ENCODE measurements at regions not wholly inside any gene's neighbourhood (a gene's known extent, or its start where the extent isn't known, plus 50 kb on each side); places are given as distances from the start of the nearest gene placed in this dataset.

DNA sequence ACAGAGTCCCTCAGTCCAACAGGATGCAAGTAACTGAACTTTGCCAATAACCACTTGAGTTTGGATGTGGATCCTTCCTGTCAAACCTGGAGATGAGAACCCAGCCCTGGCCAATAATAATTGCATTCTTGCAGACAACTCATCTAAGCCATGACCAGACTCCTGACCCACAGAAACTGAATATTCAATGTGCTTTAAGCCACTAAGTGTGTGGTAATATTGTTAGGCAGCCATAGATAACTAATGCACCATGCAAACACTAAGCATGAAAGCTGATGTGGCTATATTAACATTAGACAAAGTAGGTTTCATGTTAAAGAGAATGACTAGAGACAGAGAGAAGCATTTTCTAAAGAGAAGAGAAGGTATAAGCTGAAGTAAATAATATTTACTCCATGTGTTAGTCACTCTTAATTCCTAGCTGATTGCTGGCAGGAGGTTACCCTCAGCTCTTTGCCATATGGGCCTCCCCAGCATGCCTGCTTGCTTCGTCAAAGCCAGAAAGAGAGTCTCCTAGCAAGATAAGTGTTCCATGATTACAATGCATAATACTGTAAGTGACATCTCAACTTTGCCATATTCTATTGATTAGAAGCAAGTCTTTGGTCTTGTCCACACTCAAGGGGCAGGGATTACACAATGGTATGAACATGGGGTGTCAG lies 276.4 kb upstream of the PLXNA2 start:
- H4K20me1 ChIP-seq (ENCODE audit: insufficient read depth, low read length) = no peaks in the 10 kb centered on the region
- Mint-ChIP-seq H3K27me3 (ENCODE audit: low read depth in 3 of 3) (peaks cover 0 to 4% (median 3%) of the 10 kb centered on the region in 3 donors), H3K9me3 (peaks cover 0 to 16% (median 8%) of the 10 kb centered on the region in 7 donors), H3K4me1 (no peaks in the 10 kb centered on the region), H3K27ac (no peak overlapping the region), H3K4me3 (no peak overlapping the region), H3K36me3 (no peaks in the 10 kb centered on the region)
- H3K27ac ChIP-seq (ENCODE audit: low read depth in 1 of 2, low read length in 2 of 2) = no peak overlapping the region
- no CpG with 5 or more reads among the region's 1 CpG for WGBS (ENCODE audit: insufficient coverage)
- intact Hi-C loops (cut with micrococcal nuclease) = no loop called here
- no peak overlapping the region for H3K9ac ChIP-seq (ENCODE audit: insufficient read depth, low read length, poor library complexity, severe bottlenecking)
- H3K79me2 ChIP-seq (ENCODE audit: insufficient read depth, low read length) = no peaks in the 10 kb centered on the region
- TF ChIP-seq CTCF (IDR thresholded peaks at IDR 0.05) = no peak
- no peak for DNase-seq
- H3K9me3 ChIP-seq (replicated peaks in 1 of 2; ENCODE audit: control insufficient read depth in 1 of 2, insufficient read depth in 1 of 2, low read length in 2 of 2) = peaks cover 0 to 6% of the 10 kb centered on the region in 2 donors
- H3K4me3 ChIP-seq (replicated peaks in 1 of 3; ENCODE audit: low read depth in 2 of 3, low read length in 3 of 3) = no peak overlapping the region
- no peak overlapping the region for H3K4me2 ChIP-seq (replicated peaks; ENCODE audit: extremely low read depth, low read length, poor library complexity, severe bottlenecking)
- H2AFZ ChIP-seq (ENCODE audit: insufficient read depth, low read depth, low read length, poor library complexity, severe bottlenecking) = no peak overlapping the region
- peaks cover 0 to 2% of the 10 kb centered on the region in 2 donors for H3K27me3 ChIP-seq (ENCODE audit: control insufficient read depth in 2 of 2, insufficient read depth in 2 of 2, low read length in 2 of 2)
- no peaks in the 10 kb centered on the region for H3K36me3 ChIP-seq (replicated peaks in 1 of 2; ENCODE audit: control insufficient read depth in 1 of 2, insufficient read depth in 2 of 2, low read length in 2 of 2)
- H3K4me1 ChIP-seq (ENCODE audit: control insufficient read depth in 1 of 2, insufficient read depth in 2 of 2, low read length in 2 of 2) = no peaks in the 10 kb centered on the region

- Mint-ChIP-seq H3K27ac (no peak overlapping the region), H3K36me3 (no peaks in the 10 kb centered on the region), H3K4me1 (no peaks in the 10 kb centered on the region), H3K9me3 (peaks cover 0 to 13% (median 8%) of the 10 kb centered on the region in 7 donors), H3K4me3 (no peak overlapping the region), H3K27me3 (ENCODE audit: low read depth in 3 of 3) (peaks cover 0 to 4% (median 3%) of the 10 kb centered on the region in 3 donors)
- Histone ChIP-seq H3K36me3 (replicated peaks in 1 of 2; ENCODE audit: control insufficient read depth in 1 of 2, insufficient read depth in 2 of 2, low read length in 2 of 2) (no peaks in the 10 kb centered on the region), H3K4me1 (ENCODE audit: control insufficient read depth in 1 of 2, insufficient read depth in 2 of 2, low read length in 2 of 2) (no peaks in the 10 kb centered on the region), H3K79me2 (ENCODE audit: insufficient read depth, low read length) (no peaks in the 10 kb centered on the region), H3K4me2 (replicated peaks; ENCODE audit: extremely low read depth, low read length, poor library complexity, severe bottlenecking) (no peak overlapping the region), H3K9ac (ENCODE audit: insufficient read depth, low read length, poor library complexity, severe bottlenecking) (no peak overlapping the region), H2AFZ (ENCODE audit: insufficient read depth, low read depth, low read length, poor library complexity, severe bottlenecking) (no peak overlapping the region), H3K27ac (ENCODE audit: low read depth in 1 of 2, low read length in 2 of 2) (no peak overlapping the region), H3K4me3 (replicated peaks in 1 of 3; ENCODE audit: low read depth in 2 of 3, low read length in 3 of 3) (no peak overlapping the region), H3K27me3 (ENCODE audit: control insufficient read depth in 2 of 2, insufficient read depth in 2 of 2, low read length in 2 of 2) (peaks cover 0 to 2% of the 10 kb centered on the region in 2 donors), H3K9me3 (replicated peaks in 1 of 2; ENCODE audit: control insufficient read depth in 1 of 2, insufficient read depth in 1 of 2, low read length in 2 of 2) (peaks cover 0 to 4% of the 10 kb centered on the region in 2 donors), H4K20me1 (ENCODE audit: insufficient read depth, low read length) (no peaks in the 10 kb centered on the region)
- 76% methylated on average over 3 of the region's 3 CpGs for WGBS (ENCODE audit: insufficient coverage)
- TF ChIP-seq CTCF (IDR thresholded peaks at IDR 0.05) = no peak
- intact Hi-C loops (cut with micrococcal nuclease) = no loop called here
- DNase-seq = no peak
Observed at GRCh38 chr1:208521534-208521933, 277.4 kb upstream of the PLXNA2 start.
